Right lobe of liver (tissue), 4 donors: ENCODE measurements at regions not wholly inside any gene's neighbourhood (a gene's known extent, or its start where the extent isn't known, plus 50 kb on each side); places are given as distances from the start of the nearest gene placed in this dataset.

ENCODE experiments used
- CTCF ChIP-seq, 4 donors: fragments of 200-600 bp in 3 of 4; fragments of 450-650 bp in 1 of 4; IDR thresholded peaks; one replicate each; pipeline versions ENCODE4 v1.5.1 to v1.8.0; 2016 to 2022; ENCODE audit warnings: antibody characterized with exemption in 4 of 4, mild to moderate bottlenecking in 2 of 4
- POLR2A ChIP-seq: fragments of 450-650 bp; IDR thresholded peaks from one replicate; pipeline ENCODE4 v1.6.1; 2017; ENCODE audit warnings: antibody characterized with exemption, mild to moderate bottlenecking
- donor health status: DM: no; HTN: no; CAD: no.
- donor health status: DM: no; HTN: no; CAD: no.
- donor health status: DM: no; HTN: yes; CAD: no.

GRCh38 chr7:46291050-46291438 is 370.0 kb upstream of the IGFBP3 start:
- no peak for TF ChIP-seq CTCF (IDR thresholded peaks at IDR 0.05)
- TF ChIP-seq POLR2A, result no peak
